IMR-90 (cell line): ENCODE measurements at regions not wholly inside any gene's neighbourhood (a gene's known extent, or its start where the extent isn't known, plus 50 kb on each side); places are given as distances from the start of the nearest gene placed in this dataset.

Source experiments
- ATAC-seq: fragments of 200-7000 bp; cut with Tn5 transposase; 2 replicates; pipeline ENCODE4 v1.9.1; 2020; ENCODE audit warnings: low read depth, mild to moderate bottlenecking, moderate library complexity
- BruUV-seq: library from RNA; stranded (reverse); fragments of 400-500 nt; replicated peaks from 2 replicates; lab custom pipeline; 2021; lab: Mats Ljungman, UMichigan
- CTCF ChIA-PET: fragments of 300-600 bp; formaldehyde crosslinking; extraction: SDS; loops from one replicate; lab custom pipeline; 2021; ENCODE audit warnings: antibody characterized with exemption; lab: Yijun Ruan, JAX
- POLR2A ChIA-PET: fragments of 300-600 bp; sonication (Branson Sonifier 250); formaldehyde crosslinking; loops from one replicate; lab custom pipeline; 2022; ENCODE audit warnings: antibody characterized with exemption; ENCODE audit not compliant: unreplicated experiment; lab: Charles Lee
- DNase-seq: peaks from one replicate; pipeline ENCODE4 v3.0.0; 2013
- H2AFZ ChIP-seq: replicated peaks from 2 replicates; pipeline ENCODE3; 2013; ENCODE audit warnings: low read length, mild to moderate bottlenecking; ENCODE audit not compliant: poor library complexity
- H2AK5ac ChIP-seq: 2 replicates; pipeline ENCODE4 v1.6.1; 2013; ENCODE audit warnings: low read depth, low read length, inconsistent platforms
- H2AK9ac ChIP-seq: replicated peaks from 2 replicates; pipeline ENCODE3; 2013; ENCODE audit warnings: mild to moderate bottlenecking, low read depth, low read length, moderate library complexity; ENCODE audit not compliant: poor library complexity
- H2BK120ac ChIP-seq: 2 replicates; pipeline ENCODE4 v1.6.1; 2013; ENCODE audit warnings: low read depth, low read length, inconsistent platforms
- H2BK15ac ChIP-seq: 3 replicates; pipeline ENCODE4 v1.6.1; 2013; ENCODE audit warnings: low read depth, low read length, inconsistent platforms
- H2BK20ac ChIP-seq: 2 replicates; pipeline ENCODE4 v1.6.1; 2013; ENCODE audit warnings: low read depth, mild to moderate bottlenecking, inconsistent platforms, low read length, moderate library complexity
- H2BK5ac ChIP-seq: 2 replicates; pipeline ENCODE4 v1.6.1; 2013; ENCODE audit warnings: mild to moderate bottlenecking, low read depth, low read length, inconsistent platforms; ENCODE audit not compliant: poor library complexity, severe bottlenecking
- H3K14ac ChIP-seq: replicated peaks from 2 replicates; pipeline ENCODE4 v1.6.1; 2013; ENCODE audit warnings: low read depth, low read length, inconsistent platforms
- H3K18ac ChIP-seq: 2 replicates; pipeline ENCODE4 v1.6.1; 2013; ENCODE audit warnings: low read depth, low read length, control low read depth
- H3K23ac ChIP-seq: 2 replicates; pipeline ENCODE4 v1.6.1; 2013; ENCODE audit warnings: low read depth, low read length, inconsistent platforms
- H3K27ac ChIP-seq: 2 replicates; pipeline ENCODE4 v1.5.1; 2013; ENCODE audit warnings: mild to moderate bottlenecking, control low read depth, low read length; ENCODE audit not compliant: insufficient read depth
- H3K27me3 ChIP-seq: 2 replicates; pipeline ENCODE4 v1.6.1; 2013; ENCODE audit warnings: low read length; ENCODE audit not compliant: control insufficient read depth, insufficient read depth
- H3K36me3 ChIP-seq: 2 replicates; pipeline ENCODE4 v1.6.1; 2013; ENCODE audit warnings: low read length, mixed read lengths; ENCODE audit not compliant: control insufficient read depth, insufficient read depth
- H3K4ac ChIP-seq: 2 replicates; pipeline ENCODE4 v1.6.1; 2013; ENCODE audit warnings: low read depth, low read length, inconsistent platforms
- H3K4me1 ChIP-seq: 2 replicates; pipeline ENCODE4 v1.6.1; 2013; ENCODE audit warnings: low read length, mixed read lengths; ENCODE audit not compliant: control insufficient read depth, insufficient read depth
- H3K4me2 ChIP-seq: 2 replicates; pipeline ENCODE4 v1.6.1; 2013; ENCODE audit warnings: low read depth, mild to moderate bottlenecking, control low read depth, low read length, moderate library complexity
- H3K4me3 ChIP-seq: 2 replicates; pipeline ENCODE4 v1.5.1; 2013; ENCODE audit warnings: low read depth, mild to moderate bottlenecking, control low read depth, low read length, moderate library complexity; ENCODE audit not compliant: insufficient read depth
- H3K56ac ChIP-seq: 2 replicates; pipeline ENCODE4 v1.6.1; 2013; ENCODE audit warnings: low read length, inconsistent platforms; ENCODE audit not compliant: insufficient read depth; ENCODE audit errors: extremely low read depth
- H3K79me1 ChIP-seq, 2 experiments: 2 replicates each; pipeline ENCODE4 v1.6.1; 2013; ENCODE audit warnings: low read length in 2 of 2, inconsistent platforms in 1 of 2, low read depth in 1 of 2
- H3K9ac ChIP-seq: 2 replicates; pipeline ENCODE4 v1.6.1; 2013; ENCODE audit warnings: low read depth, low read length, control low read depth
- H3K9me1 ChIP-seq: 2 replicates; pipeline ENCODE4 v1.6.1; 2013; ENCODE audit warnings: low read length, inconsistent platforms; ENCODE audit not compliant: insufficient read depth
- H3K9me3 ChIP-seq: 2 replicates; pipeline ENCODE4 v1.6.1; 2013; ENCODE audit warnings: low read length; ENCODE audit not compliant: control insufficient read depth, insufficient read depth
- H4K20me1 ChIP-seq: 2 replicates; pipeline ENCODE4 v1.6.1; 2013; ENCODE audit warnings: low read length, inconsistent platforms; ENCODE audit not compliant: insufficient read depth
- H4K5ac ChIP-seq: 2 replicates; pipeline ENCODE4 v1.6.1; 2013; ENCODE audit warnings: mild to moderate bottlenecking, low read depth, low read length, control low read depth
- H4K8ac ChIP-seq, 2 experiments: 2 replicates each; pipeline ENCODE4 v1.6.1; 2013; ENCODE audit warnings: low read depth in 2 of 2, low read length in 2 of 2, control low read depth in 1 of 2, inconsistent platforms in 1 of 2
- H4K91ac ChIP-seq: 2 replicates; pipeline ENCODE4 v1.6.1; 2013; ENCODE audit warnings: low read depth, low read length, inconsistent platforms; ENCODE audit not compliant: insufficient read depth
- BHLHE40 ChIP-seq: fragments of 150-350 bp; IDR thresholded peaks from 2 replicates; pipeline ENCODE4 v1.6.1; 2016; ENCODE audit warnings: mild to moderate bottlenecking, low read depth, low read length
- CEBPB ChIP-seq: IDR thresholded peaks from 2 replicates; pipeline ENCODE4 v1.6.1; 2012; ENCODE audit warnings: low read depth, low read length, improper control_type of control experiment
- CTCF ChIP-seq: conservative IDR thresholded peaks from 2 replicates; pipeline ENCODE4 v1.5.1; 2012; ENCODE audit warnings: mild to moderate bottlenecking, low read depth, low read length, improper control_type of control experiment
- ELK1 ChIP-seq: fragments of 150-350 bp; IDR thresholded peaks from 2 replicates; pipeline ENCODE4 v1.6.1; 2016; ENCODE audit warnings: low read depth, mild to moderate bottlenecking, low read length, moderate library complexity, borderline replicate concordance
- FOS ChIP-seq: fragments of 150-350 bp; IDR thresholded peaks from 2 replicates; pipeline ENCODE4 v1.6.1; 2016; ENCODE audit warnings: low read depth, low read length
- MAFK ChIP-seq: IDR thresholded peaks from 2 replicates; pipeline ENCODE4 v1.6.1; 2012; ENCODE audit warnings: low read depth, low read length, improper control_type of control experiment
- NFE2L2 ChIP-seq: fragments of 150-350 bp; IDR thresholded peaks from 2 replicates; pipeline ENCODE4 v1.6.1; 2016; ENCODE audit warnings: low read depth, mild to moderate bottlenecking, low read length
- POLR2A ChIP-seq: IDR thresholded peaks from 2 replicates; pipeline ENCODE4 v1.6.1; 2012; ENCODE audit warnings: mild to moderate bottlenecking, low read depth, low read length
- RAD21 ChIP-seq: IDR thresholded peaks from 2 replicates; pipeline ENCODE4 v1.6.1; 2012; ENCODE audit warnings: low read length, improper control_type of control experiment
- RCOR1 ChIP-seq: IDR thresholded peaks from 2 replicates; pipeline ENCODE4 v1.6.1; 2012; ENCODE audit warnings: mild to moderate bottlenecking, low read length, improper control_type of control experiment; ENCODE audit not compliant: insufficient replicate concordance
- RFX5 ChIP-seq: IDR thresholded peaks from 2 replicates; pipeline ENCODE4 v1.8.0; 2012; ENCODE audit warnings: low read depth, mild to moderate bottlenecking, low read length, moderate library complexity
- SMC3 ChIP-seq: fragments of 150-350 bp; IDR thresholded peaks from 2 replicates; pipeline ENCODE4 v1.6.1; 2016; ENCODE audit warnings: low read depth, mild to moderate bottlenecking, antibody characterized with exemption, low read length, moderate library complexity
- dilution Hi-C: fragments of 300-500 bp; cut with HindIII; formaldehyde crosslinking; loops from one replicate; pipeline ENCODE4 v1.14.3; 2018; ENCODE audit warnings: low sequenced_read_pairs; ENCODE audit not compliant: unreplicated experiment
- in situ Hi-C: fragments of 300-500 bp; cut with MboI; formaldehyde crosslinking; loops from 3 replicates; pipeline ENCODE4 v1.14.3; 2019; ENCODE audit warnings: low sequenced_read_pairs, inconsistent platforms, mixed read lengths
- intact Hi-C: fragments of 100-400 bp; cut with micrococcal nuclease; formaldehyde crosslinking; loops from 2 replicates; pipeline ENCODE4 v1.10.0; 2022

GRCh38 chr18:66874375-66874774 is 270.5 kb upstream of the CDH19 start:
- Histone ChIP-seq H4K5ac (no peak overlapping the region), H4K20me1 (no peaks in the 10 kb centered on the region), H4K8ac (no peak overlapping the region), H3K9me1 (no peaks in the 10 kb centered on the region), H2AK9ac (no peak overlapping the region), H3K9ac (no peak overlapping the region), H3K56ac (no peak overlapping the region), H3K23ac (no peak overlapping the region), H3K14ac (no peak overlapping the region), H3K4me2 (no peak overlapping the region), H3K18ac (no peak overlapping the region), H2BK5ac (no peak overlapping the region), H2BK20ac (no peak overlapping the region), H3K4ac (no peak overlapping the region), H3K36me3 (no peaks in the 10 kb centered on the region), H3K4me3 (no peak overlapping the region), H4K91ac (no peak overlapping the region), H3K79me1 (no peaks in the 10 kb centered on the region), H2BK120ac (no peak overlapping the region), H2AFZ (no peak overlapping the region), H3K4me1 (no peaks in the 10 kb centered on the region), H3K9me3 (peaks cover 6% of the 10 kb centered on the region), H3K27me3 (no peaks in the 10 kb centered on the region), H3K27ac (no peak overlapping the region), H2BK15ac (no peak overlapping the region), H2AK5ac (no peak overlapping the region)
- ChIA-PET POLR2A (no interaction called here), CTCF (no interaction called here)
- TF ChIP-seq MAFK (no peak), CTCF (no peak), RFX5 (no peak), POLR2A (no peak), NFE2L2 (no peak), SMC3 (no peak), RAD21 (no peak), RCOR1 (no peak), CEBPB (no peak), FOS (no peak), BHLHE40 (no peak), ELK1 (no peak)
- DNase-seq (no peak), ATAC-seq (no peak)
- BruUV-seq = no TSS peak
- intact Hi-C loops (no loop called here), in situ Hi-C loops (no loop called here), dilution Hi-C loops (no loop called here)
